MG63 (cell line): ENCODE measurements at regions not wholly inside any gene's neighbourhood (a gene's known extent, or its start where the extent isn't known, plus 50 kb on each side); places are given as distances from the start of the nearest gene placed in this dataset.
"Not testable (repeated sequence)": the region's sequence is repeated elsewhere in the genome, so short reads cannot be mapped to it uniquely, and the experiment has no call there.

ENCODE experiments used
- DNase-seq: peaks from one replicate; pipeline ENCODE4 v3.0.0-alpha.2; 2020
- H3K27me3 ChIP-seq: fragments of 250-450 bp; sonication (Bioruptor Pico); 2 replicates; pipeline ENCODE4 v1.5.1; 2020; ENCODE audit warnings: mild to moderate bottlenecking, moderate library complexity
- H3K36me3 ChIP-seq: fragments of 250-450 bp; sonication (Bioruptor Pico); 2 replicates; pipeline ENCODE4 v1.5.1; 2020; ENCODE audit warnings: mild to moderate bottlenecking, moderate library complexity
- H3K4me3 ChIP-seq: fragments of 250-450 bp; sonication (Bioruptor Pico); 2 replicates; pipeline ENCODE4 v1.5.1; 2020; ENCODE audit warnings: mild to moderate bottlenecking, moderate library complexity
- H3K9me3 ChIP-seq: fragments of 250-450 bp; sonication (Bioruptor Pico); 2 replicates; pipeline ENCODE4 v1.5.1; 2020; ENCODE audit warnings: mild to moderate bottlenecking, moderate library complexity

- no peaks in the 10 kb centered on the region for H3K27me3 ChIP-seq
- H3K9me3 ChIP-seq, result no peaks in the 10 kb centered on the region
- DNase-seq, result no peak
- no peak overlapping the region for H3K4me3 ChIP-seq
- H3K36me3 ChIP-seq, result no peaks in the 10 kb centered on the region
Observed at GRCh38 chr13:90299238-90299637, 1048.2 kb upstream of the MIR17HG start.

DNA sequence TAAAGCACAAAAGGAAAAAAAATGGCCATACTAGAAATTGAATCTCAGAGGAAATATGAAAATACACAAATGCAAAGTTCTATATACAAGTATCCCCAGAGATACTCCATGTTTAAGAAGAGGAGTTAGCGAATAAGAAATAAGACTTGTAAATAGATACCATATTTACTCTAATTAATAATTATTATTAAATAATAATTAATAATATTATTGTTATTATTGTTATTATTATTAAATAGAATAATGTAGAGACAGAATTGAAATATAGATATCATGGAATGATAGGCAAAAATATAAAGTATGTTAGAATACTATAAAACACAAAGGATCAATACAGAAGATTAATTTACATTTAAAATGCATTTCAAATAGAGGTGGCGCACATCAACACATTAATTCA, 1047.5 kb upstream of the MIR17HG start:
- Histone ChIP-seq H3K27me3 (no peaks in the 10 kb centered on the region), H3K4me3 (no peak overlapping the region), H3K36me3 (no peaks in the 10 kb centered on the region), H3K9me3 (no peaks in the 10 kb centered on the region)
- DNase-seq, result no peak

DNA sequence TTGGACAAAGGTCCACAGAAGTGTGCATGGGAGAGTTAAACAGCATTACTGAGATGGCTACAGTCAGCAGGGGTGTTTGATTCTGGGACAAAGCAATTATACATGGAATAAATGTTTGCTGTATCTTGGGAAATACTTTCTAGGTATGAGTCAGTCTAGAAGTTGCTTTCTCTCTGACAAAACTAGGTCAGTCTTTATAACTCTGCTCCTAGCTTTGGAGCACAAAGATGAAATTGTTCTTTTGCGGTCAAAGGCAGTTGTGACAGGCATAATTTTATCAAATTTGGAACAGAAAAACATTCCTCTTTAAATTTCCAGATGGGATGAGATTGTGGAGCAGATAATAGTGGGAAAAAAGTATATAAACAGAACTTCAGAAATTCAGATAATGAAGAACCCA, 1045.4 kb upstream of the MIR17HG start:
- no peaks in the 10 kb centered on the region for H3K27me3 ChIP-seq

DNA sequence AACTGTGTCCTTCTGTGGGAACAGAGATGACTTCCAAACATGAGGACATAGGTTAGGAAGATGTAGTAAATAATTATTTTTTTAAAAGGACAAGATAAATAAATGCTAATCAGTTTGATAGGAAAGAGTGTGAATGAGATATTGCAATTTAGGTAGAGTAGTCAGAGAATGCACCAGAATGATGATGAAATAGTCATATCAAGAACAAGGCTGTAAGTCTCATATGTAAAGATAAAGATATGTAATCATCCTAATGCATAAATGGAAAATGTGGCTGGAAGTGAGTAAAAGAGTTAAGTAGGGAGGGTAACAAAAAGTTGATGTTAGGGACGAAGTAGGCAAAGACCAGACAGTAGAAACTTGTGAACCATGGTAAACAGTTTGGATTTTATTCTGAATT, 1041.7 kb upstream of the MIR17HG start:
- H3K9me3 ChIP-seq, result no peaks in the 10 kb centered on the region

More for the DNA sequence above, 1045.4 kb upstream of the MIR17HG start:
- Histone ChIP-seq H3K4me3 (no peak overlapping the region), H3K36me3 (no peaks in the 10 kb centered on the region), H3K9me3 (no peaks in the 10 kb centered on the region)
- DNase-seq, result no peak

GRCh38 chr13:90307136-90307535, 1040.4 kb upstream of the MIR17HG start:
- Histone ChIP-seq H3K4me3 (no peak overlapping the region), H3K27me3 (no peaks in the 10 kb centered on the region), H3K9me3 (no peaks in the 10 kb centered on the region)

More for the DNA sequence above, 1041.7 kb upstream of the MIR17HG start:
- H3K36me3 ChIP-seq, result no peaks in the 10 kb centered on the region
- H3K27me3 ChIP-seq, result no peaks in the 10 kb centered on the region
- no peak overlapping the region for H3K4me3 ChIP-seq
- DNase-seq, result no peak

DNA sequence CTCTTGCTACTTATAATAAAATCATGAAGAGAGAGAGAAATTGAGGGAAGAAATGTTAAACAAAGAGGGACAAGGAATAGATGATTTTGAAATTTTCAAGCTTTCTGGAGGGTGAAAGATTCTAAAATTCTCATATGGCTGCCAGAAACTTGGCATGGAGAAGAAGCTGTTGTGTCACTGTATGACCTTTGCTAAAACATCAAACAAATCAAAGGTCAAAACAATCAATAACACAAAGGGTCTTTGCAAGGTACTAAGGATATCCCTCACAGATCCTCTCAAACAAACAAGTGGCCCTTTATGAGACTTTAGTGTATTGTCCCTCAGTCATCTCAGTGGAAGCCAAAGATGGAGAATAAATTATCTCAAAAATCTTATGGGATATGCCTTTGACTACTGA, 1039.2 kb upstream of the MIR17HG start:
- H3K27me3 ChIP-seq, result no peaks in the 10 kb centered on the region
- no peak for DNase-seq
- H3K36me3 ChIP-seq, result no peaks in the 10 kb centered on the region
- H3K4me3 ChIP-seq, result no peak overlapping the region
- no peaks in the 10 kb centered on the region for H3K9me3 ChIP-seq

More at GRCh38 chr13:90307136-90307535, 1040.4 kb upstream of the MIR17HG start:
- H3K36me3 ChIP-seq, result no peaks in the 10 kb centered on the region
- no peak for DNase-seq

GRCh38 chr13:90311929-90312328, 1035.6 kb upstream of the MIR17HG start:
- H3K4me3 ChIP-seq, result no peak overlapping the region
- H3K9me3 ChIP-seq, result no peaks in the 10 kb centered on the region
- no peaks in the 10 kb centered on the region for H3K36me3 ChIP-seq
- H3K27me3 ChIP-seq, result no peaks in the 10 kb centered on the region
- no peak for DNase-seq

- DNase-seq, result no peak
- Histone ChIP-seq H3K36me3 (no peaks in the 10 kb centered on the region), H3K4me3 (no peak overlapping the region), H3K27me3 (no peaks in the 10 kb centered on the region), H3K9me3 (no peaks in the 10 kb centered on the region)
Observed at GRCh38 chr13:90315061-90315460, 1032.4 kb upstream of the MIR17HG start.

- H3K36me3 ChIP-seq, result no peaks in the 10 kb centered on the region
- no peak overlapping the region for H3K4me3 ChIP-seq
- no peaks in the 10 kb centered on the region for H3K9me3 ChIP-seq
- H3K27me3 ChIP-seq, result no peaks in the 10 kb centered on the region
- DNase-seq, result no peak
Observed at GRCh38 chr13:90320664-90321063, 1026.8 kb upstream of the MIR17HG start.

- Histone ChIP-seq H3K9me3 (no peaks in the 10 kb centered on the region), H3K4me3 (no peak overlapping the region), H3K36me3 (no peaks in the 10 kb centered on the region), H3K27me3 (no peaks in the 10 kb centered on the region)
- no peak for DNase-seq
Observed at GRCh38 chr13:90321281-90321931, 1026.1 kb upstream of the MIR17HG start.

DNA sequence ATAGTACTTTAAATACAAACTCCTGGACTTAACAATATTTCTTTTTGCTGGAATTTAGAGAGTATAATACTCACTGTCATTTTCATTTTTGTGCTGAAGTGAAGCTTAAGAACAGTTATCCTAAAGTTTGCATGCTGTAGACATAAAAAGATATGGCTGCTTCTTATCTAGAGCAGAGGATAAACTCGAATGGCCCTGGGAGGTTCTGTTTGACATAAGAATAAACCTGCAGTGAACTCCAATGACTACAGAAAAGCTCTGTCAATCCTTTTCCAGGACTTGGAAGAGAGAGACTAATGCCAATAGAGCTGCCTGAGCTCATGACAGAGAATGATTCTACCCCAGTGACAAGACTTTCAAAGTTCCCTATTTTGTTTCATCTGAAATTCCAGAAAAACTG, 1017.8 kb upstream of the MIR17HG start:
- H3K36me3 ChIP-seq, result no peaks in the 10 kb centered on the region
- H3K27me3 ChIP-seq, result no peaks in the 10 kb centered on the region
- H3K4me3 ChIP-seq, result no peak overlapping the region
- H3K9me3 ChIP-seq, result no peaks in the 10 kb centered on the region
- no peak for DNase-seq

DNA sequence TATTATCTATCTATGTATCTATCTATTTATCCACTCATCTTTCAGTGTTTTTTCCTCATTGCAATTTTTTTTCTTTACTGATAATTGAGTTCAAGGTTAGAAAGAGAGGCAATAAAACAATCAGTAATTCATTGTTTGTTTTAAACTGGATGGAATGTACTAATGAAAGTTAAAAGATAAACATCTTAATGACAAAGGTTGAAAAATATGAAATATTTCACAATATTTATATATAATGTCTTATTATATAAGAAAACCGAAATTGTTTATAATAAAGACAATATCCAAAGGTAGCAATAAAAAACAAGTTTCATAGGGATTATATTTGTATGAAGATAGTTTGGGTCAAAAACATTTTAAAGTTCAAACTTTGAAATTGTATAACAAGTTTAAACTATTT, 1015.5 kb upstream of the MIR17HG start:
- Histone ChIP-seq H3K36me3 (no peaks in the 10 kb centered on the region), H3K9me3 (no peaks in the 10 kb centered on the region), H3K27me3 (no peaks in the 10 kb centered on the region), H3K4me3 (no peak overlapping the region)
- no peak for DNase-seq

DNA sequence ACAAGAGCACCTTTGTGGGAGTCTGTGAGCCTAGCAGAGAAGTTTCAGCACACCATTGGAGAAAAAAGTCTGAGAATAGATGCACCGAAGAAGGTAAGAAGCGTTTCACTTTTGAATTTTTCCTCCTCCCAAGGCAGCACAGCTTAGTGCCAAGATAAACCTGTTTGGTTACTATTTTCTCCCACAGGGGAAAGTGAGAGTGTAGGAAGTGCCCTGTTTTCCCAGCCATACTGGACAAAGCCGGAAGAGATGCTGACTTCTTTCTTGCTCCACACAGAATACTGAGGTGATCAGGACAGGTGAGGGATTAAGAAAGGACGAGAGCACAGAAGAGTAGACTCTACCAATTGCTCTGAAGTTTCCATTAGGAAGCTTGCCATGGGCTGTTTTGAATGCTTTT, 1011.0 kb upstream of the MIR17HG start:
- Histone ChIP-seq H3K27me3 (no peaks in the 10 kb centered on the region), H3K4me3 (no peak overlapping the region), H3K9me3 (no peaks in the 10 kb centered on the region; the same call in 1 of the 2 replicates), H3K36me3 (no peaks in the 10 kb centered on the region)
- DNase-seq, result no peak

DNA sequence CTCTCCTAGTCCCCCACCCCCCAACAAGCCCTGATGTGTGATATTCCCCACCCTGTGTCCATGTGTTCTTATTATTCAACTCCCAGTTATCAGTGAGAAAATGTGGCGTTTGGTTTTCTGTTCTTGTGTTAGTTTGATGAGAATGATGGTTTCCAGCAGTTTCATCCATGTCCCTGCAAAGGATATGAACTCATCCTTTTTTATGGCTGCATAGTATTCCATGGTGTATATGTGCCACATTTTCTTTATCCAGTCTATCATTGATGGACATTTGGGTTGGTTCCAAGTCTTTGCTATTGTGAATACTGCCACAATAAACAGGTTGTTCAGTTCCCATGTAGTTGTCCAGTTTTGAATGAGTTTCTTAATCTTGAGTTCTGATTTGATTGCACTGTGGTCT, 1006.1 kb upstream of the MIR17HG start:
- H3K9me3 ChIP-seq, H3K4me3 ChIP-seq, H3K36me3 ChIP-seq, H3K27me3 ChIP-seq, DNase-seq: not testable (repeated sequence)

- H3K4me3 ChIP-seq, H3K27me3 ChIP-seq, H3K36me3 ChIP-seq, DNase-seq, H3K9me3 ChIP-seq: not testable (repeated sequence)
Observed at GRCh38 chr13:90348477-90349136, 998.9 kb upstream of the MIR17HG start.

DNA sequence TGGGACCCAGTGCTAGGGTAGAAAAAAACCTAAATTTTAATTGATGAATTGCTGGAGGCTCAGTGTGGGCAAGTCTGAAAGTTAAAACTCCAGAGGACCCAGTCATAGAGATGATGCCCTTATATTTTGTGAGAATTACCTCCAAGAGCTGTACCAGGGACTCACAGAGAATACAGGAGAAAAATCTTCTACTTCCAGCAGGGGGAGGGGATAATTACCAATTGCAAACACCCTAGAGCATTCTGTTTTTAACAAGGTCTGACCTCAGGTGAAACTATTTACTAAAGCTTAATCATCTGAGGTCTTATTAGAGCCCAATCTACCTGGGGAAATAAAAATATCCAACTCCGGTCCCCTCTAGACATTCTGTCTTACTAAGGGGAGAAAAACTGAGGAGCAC, 994.7 kb upstream of the MIR17HG start:
- Histone ChIP-seq H3K9me3 (no peaks in the 10 kb centered on the region), H3K36me3 (no peaks in the 10 kb centered on the region), H3K27me3 (no peaks in the 10 kb centered on the region), H3K4me3 (no peak overlapping the region)
- no peak for DNase-seq

DNA sequence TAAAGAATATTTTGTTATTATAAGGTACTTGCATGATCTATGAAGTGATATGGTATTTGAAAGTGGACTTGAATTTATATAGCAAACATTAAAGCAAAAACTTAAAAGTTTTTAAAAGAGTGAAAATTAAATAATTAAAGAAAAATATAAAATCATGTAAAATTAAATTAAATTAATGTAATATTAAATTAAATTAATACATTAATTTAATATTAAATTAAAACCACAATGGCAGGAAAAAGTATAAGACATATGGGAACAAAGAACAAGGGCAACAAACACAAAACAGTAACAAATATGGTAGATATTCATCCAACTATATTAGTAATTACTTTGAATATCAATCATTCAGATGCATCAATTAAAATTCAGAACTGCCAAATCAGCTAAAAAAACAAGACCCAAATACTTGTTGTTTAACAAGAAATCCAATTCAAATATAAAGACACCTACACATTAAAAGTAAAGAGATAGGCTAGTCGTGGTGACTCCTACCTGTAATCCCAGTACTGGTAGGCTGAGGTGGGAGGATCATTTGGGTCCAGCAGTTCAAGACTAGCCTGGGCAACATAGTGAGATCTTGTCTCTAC, 992.2 kb upstream of the MIR17HG start:
- Histone ChIP-seq H3K4me3 (no peak overlapping the region), H3K36me3 (no peaks in the 10 kb centered on the region), H3K9me3 (no peaks in the 10 kb centered on the region), H3K27me3 (no peaks in the 10 kb centered on the region)
- no peak for DNase-seq

DNA sequence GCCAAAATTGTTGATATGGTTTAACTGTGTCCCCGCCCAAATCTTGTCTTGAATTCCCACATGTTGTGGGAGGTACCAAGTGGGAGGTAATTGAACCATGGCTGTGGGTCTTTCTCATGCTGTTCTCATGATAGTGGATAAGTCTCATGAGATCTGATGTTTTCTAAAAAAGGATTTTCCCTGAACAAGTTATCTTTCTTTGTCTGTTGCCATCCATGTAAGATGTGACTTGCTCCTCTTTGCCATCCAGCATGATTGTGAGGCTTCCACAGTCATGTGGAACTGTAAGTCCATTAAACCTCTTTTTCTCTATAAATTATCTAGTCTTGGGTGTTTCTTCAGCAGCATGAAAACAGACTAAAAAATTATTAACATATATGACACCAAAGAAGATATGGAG, 986.7 kb upstream of the MIR17HG start:
- no peaks in the 10 kb centered on the region for H3K27me3 ChIP-seq
- H3K9me3 ChIP-seq, result no peaks in the 10 kb centered on the region

More for the DNA sequence above, 986.7 kb upstream of the MIR17HG start:
- no peak for DNase-seq
- H3K36me3 ChIP-seq, result no peaks in the 10 kb centered on the region
- H3K4me3 ChIP-seq, result no peak overlapping the region
